Endodermal cell (in vitro differentiated cells): ENCODE measurements at regions not wholly inside any gene's neighbourhood (a gene's known extent, or its start where the extent isn't known, plus 50 kb on each side); places are given as distances from the start of the nearest gene placed in this dataset.

ENCODE experiments used
- DNase-seq: peaks from one replicate; pipeline ENCODE4 v3.0.0-alpha.2; 2017
- H3K27ac ChIP-seq: 2 replicates; pipeline ENCODE4 v1.5.1; 2013; ENCODE audit warnings: mild to moderate bottlenecking, low read depth, low read length, moderate library complexity
- H3K27me3 ChIP-seq: 2 replicates; pipeline ENCODE4 v1.6.1; 2013; ENCODE audit warnings: mild to moderate bottlenecking, low read length, moderate library complexity; ENCODE audit not compliant: insufficient read depth, control insufficient read depth, poor library complexity, severe bottlenecking
- H3K36me3 ChIP-seq: 2 replicates; pipeline ENCODE4 v1.7.0; 2013; ENCODE audit warnings: mild to moderate bottlenecking, low read length, moderate library complexity; ENCODE audit not compliant: control insufficient read depth, insufficient read depth
- H3K4me1 ChIP-seq: one replicate; pipeline ENCODE4 v1.7.0; 2013; ENCODE audit warnings: low read length; ENCODE audit not compliant: control insufficient read depth, insufficient read depth
- H3K4me3 ChIP-seq: 2 replicates; pipeline ENCODE4 v1.5.1; 2013; ENCODE audit warnings: mild to moderate bottlenecking, low read length, moderate library complexity
- H3K9ac ChIP-seq: 2 replicates; pipeline ENCODE4 v1.6.1; 2013; ENCODE audit warnings: mild to moderate bottlenecking, low read length, moderate library complexity; ENCODE audit not compliant: poor library complexity, severe bottlenecking; ENCODE audit errors: extremely low read depth
- H3K9me3 ChIP-seq: 2 replicates; pipeline ENCODE4 v1.6.1; 2013; ENCODE audit warnings: mild to moderate bottlenecking, low read length, moderate library complexity; ENCODE audit not compliant: control insufficient read depth
- H3K27ac Mint-ChIP-seq: 2 replicates; pipeline ENCODE4 v1.8.0; 2020; ENCODE audit warnings: mixed read lengths
- H3K27me3 Mint-ChIP-seq: 2 replicates; pipeline ENCODE4 v1.8.0; 2021; ENCODE audit warnings: mild to moderate bottlenecking, mixed read lengths; ENCODE audit not compliant: insufficient read depth
- H3K36me3 Mint-ChIP-seq: 2 replicates; pipeline ENCODE4 v1.8.0; 2020; ENCODE audit warnings: low read depth, mixed read lengths
- H3K4me1 Mint-ChIP-seq: 2 replicates; pipeline ENCODE4 v1.8.0; 2020; ENCODE audit warnings: mixed read lengths
- H3K4me3 Mint-ChIP-seq: 2 replicates; pipeline ENCODE4 v1.8.0; 2020; ENCODE audit warnings: mild to moderate bottlenecking, moderate library complexity, mixed read lengths
- H3K9me3 Mint-ChIP-seq: 2 replicates; pipeline ENCODE4 v1.8.0; 2020; ENCODE audit warnings: mild to moderate bottlenecking, mixed read lengths
- WGBS, 2 experiments: methylation state at CpG; one replicate each; pipeline versions ENCODE4 v1.1.5 to v1.1.7; 2013; ENCODE audit warnings: missing lambda C conversion rate in 2 of 2, mixed read lengths in 1 of 2; ENCODE audit not compliant: insufficient coverage in 1 of 2, insufficient read length in 1 of 2; 5-methylcytosine and 5-hydroxymethylcytosine counted together
- TF ChIP-seq, protein P1 (sequence below): fragments of 200-600 bp; sonication (generic); conservative IDR thresholded peaks from 2 replicates; pipeline ENCODE4 v1.5.0; 2021; ENCODE audit warnings: antibody characterized with exemption, mild to moderate bottlenecking

DNA sequence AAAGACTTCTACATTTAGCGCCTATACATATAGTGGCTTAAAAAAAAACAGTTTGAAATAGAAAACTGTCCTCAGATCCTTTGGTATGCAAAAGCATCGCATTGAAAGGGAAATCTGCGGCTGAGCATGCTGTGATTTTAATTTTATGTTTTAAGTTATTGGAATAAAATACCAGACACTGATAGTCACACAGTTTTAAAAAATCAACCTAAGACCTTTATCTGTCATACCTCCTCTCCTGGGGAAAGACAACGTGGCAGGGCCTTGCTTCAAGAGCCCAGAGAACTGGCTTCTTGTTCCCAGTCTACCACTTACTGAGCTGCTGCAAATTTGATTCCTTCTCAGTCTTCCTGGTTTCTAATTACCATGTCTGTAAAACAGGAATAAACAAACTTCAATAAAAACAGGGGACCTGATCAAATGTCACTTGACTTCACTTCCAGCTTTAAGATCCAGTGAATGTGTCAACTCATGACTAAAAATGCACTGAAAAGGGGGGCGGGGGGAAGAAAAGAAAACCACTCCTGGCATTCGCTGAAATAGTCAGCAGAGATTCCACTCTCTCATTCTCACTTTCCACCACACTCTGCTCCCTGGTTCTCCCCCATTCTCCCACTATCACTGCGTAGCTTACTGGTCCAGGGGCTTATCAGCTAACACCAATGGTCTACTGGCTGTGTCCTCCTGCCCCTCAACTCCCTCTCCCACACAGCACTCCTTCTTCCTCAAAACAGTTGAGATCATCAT is 494.7 kb upstream of the MARCKS start:
- DNase-seq, result no peak
- Histone ChIP-seq H3K27me3 (no peaks in the 10 kb centered on the region), H3K4me3 (no peak overlapping the region), H3K27ac (no peak overlapping the region), H3K4me1 (no peaks in the 10 kb centered on the region), H3K9ac (no peak overlapping the region), H3K9me3 (no peaks in the 10 kb centered on the region), H3K36me3 (no peaks in the 10 kb centered on the region)
- Mint-ChIP-seq H3K27ac (no peak overlapping the region), H3K9me3 (no peaks in the 10 kb centered on the region), H3K27me3 (no peaks in the 10 kb centered on the region), H3K4me3 (no peak overlapping the region), H3K4me1 (peaks cover 15% of the 10 kb centered on the region), H3K36me3 (no peaks in the 10 kb centered on the region)
- 58 to 75% methylated on average over 3 to 7 of the region's 7 CpGs for WGBS, 2 experiments
- TF ChIP-seq, protein P1, sequence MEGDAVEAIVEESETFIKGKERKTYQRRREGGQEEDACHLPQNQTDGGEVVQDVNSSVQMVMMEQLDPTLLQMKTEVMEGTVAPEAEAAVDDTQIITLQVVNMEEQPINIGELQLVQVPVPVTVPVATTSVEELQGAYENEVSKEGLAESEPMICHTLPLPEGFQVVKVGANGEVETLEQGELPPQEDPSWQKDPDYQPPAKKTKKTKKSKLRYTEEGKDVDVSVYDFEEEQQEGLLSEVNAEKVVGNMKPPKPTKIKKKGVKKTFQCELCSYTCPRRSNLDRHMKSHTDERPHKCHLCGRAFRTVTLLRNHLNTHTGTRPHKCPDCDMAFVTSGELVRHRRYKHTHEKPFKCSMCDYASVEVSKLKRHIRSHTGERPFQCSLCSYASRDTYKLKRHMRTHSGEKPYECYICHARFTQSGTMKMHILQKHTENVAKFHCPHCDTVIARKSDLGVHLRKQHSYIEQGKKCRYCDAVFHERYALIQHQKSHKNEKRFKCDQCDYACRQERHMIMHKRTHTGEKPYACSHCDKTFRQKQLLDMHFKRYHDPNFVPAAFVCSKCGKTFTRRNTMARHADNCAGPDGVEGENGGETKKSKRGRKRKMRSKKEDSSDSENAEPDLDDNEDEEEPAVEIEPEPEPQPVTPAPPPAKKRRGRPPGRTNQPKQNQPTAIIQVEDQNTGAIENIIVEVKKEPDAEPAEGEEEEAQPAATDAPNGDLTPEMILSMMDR, result no peak

DNA sequence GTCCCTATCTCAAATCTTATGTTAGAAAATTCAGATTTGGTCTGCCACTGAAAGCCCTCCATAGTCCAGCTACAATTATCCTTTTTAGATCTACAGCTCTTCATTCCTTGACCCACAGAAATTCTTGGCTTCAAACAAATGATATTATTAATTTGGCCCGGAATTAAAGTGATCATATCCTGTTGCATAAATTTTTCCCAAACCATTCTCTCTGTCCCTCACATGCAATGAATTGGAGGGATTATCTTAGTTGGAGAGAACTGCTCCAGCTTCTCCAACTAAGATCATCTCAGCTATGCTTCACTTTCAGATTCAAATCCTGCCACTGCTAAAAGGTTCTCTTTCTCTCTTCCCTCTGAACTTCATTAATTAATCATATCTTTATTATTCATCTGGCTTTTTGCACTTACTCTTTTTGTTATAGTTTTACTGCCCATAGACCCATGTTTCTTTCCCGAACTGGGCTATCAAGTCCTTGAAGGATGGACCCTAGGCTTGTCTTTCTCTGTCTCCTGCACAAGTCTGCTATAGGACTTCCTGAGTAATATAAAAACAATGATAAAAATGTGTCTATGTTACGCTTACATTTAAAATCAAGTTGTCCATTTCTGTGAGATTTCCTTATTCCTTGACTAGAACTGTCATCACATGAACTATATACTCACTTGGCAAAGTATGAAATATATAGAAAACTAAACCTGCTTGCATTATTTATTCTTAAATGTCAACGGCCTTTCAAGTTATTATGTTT is 493.9 kb upstream of the MARCKS start:
- H3K9me3 Mint-ChIP-seq, result no peaks in the 10 kb centered on the region
- H3K4me3 Mint-ChIP-seq, result no peak overlapping the region
- H3K27ac ChIP-seq, result no peak overlapping the region
- no peaks in the 10 kb centered on the region for H3K27me3 Mint-ChIP-seq
- no peaks in the 10 kb centered on the region for H3K9me3 ChIP-seq
- H3K36me3 ChIP-seq, result no peaks in the 10 kb centered on the region
- H3K4me1 ChIP-seq, result no peaks in the 10 kb centered on the region
- 88 to 100% methylated on average over 2 to 3 of the region's 4 CpGs for WGBS, 2 experiments
- no peak overlapping the region for H3K9ac ChIP-seq
- no peaks in the 10 kb centered on the region for H3K27me3 ChIP-seq
- no peak for DNase-seq
- peaks cover 15% of the 10 kb centered on the region for H3K4me1 Mint-ChIP-seq
- H3K4me3 ChIP-seq, result no peak overlapping the region
- TF ChIP-seq, protein P1, result no peak
- H3K27ac Mint-ChIP-seq, result no peak overlapping the region
- no peaks in the 10 kb centered on the region for H3K36me3 Mint-ChIP-seq

DNA sequence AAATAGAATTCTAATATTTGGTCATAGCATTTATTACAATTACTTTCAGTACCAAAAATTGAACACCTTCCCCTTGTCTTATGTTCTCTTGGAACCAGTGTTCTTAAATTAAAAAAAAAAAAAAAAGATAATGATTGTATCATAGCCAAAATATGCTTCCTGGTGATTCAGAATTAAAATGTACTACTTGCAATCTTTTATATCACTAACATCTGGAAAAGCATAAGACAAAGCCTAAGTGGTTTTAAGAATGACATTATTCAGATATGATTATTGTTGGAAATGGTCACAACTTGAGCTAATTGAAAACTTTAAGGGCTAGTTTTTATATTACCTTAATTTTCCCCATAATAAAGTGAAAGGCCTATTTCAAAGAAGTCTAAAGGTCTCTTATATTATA is 493.3 kb upstream of the MARCKS start:
- H3K27me3 ChIP-seq, result no peaks in the 10 kb centered on the region
- H3K27ac ChIP-seq, result no peak overlapping the region
- Mint-ChIP-seq H3K27ac (no peak overlapping the region), H3K4me3 (no peak overlapping the region), H3K9me3 (no peaks in the 10 kb centered on the region), H3K36me3 (no peaks in the 10 kb centered on the region), H3K27me3 (no peaks in the 10 kb centered on the region), H3K4me1 (peaks cover 15% of the 10 kb centered on the region)
- DNase-seq, result no peak
- no peaks in the 10 kb centered on the region for H3K4me1 ChIP-seq
- H3K4me3 ChIP-seq, result no peak overlapping the region
- no peaks in the 10 kb centered on the region for H3K9me3 ChIP-seq
- H3K9ac ChIP-seq, result no peak overlapping the region
- H3K36me3 ChIP-seq, result no peaks in the 10 kb centered on the region
- TF ChIP-seq, protein P1, result no peak
